ENCODE measurements at regions not wholly inside any gene's neighbourhood (a gene's known extent, or its start where the extent isn't known, plus 50 kb on each side); places are given as distances from the start of the nearest gene placed in this dataset.
"Not testable (repeated sequence)": the region's sequence is repeated elsewhere in the genome, so short reads cannot be mapped to it uniquely, and the experiment has no call there.

- DNase-seq = no peak
These were observed 215.8 kb downstream of the ZFP36L2 start for GRCh38 chr2:43010438-43011157.

- no peak for DNase-seq
These were observed 217.0 kb downstream of the ZFP36L2 start for GRCh38 chr2:43009448-43009847.

- no peak for DNase-seq
These were observed 216.0 kb upstream of the HAAO start for GRCh38 chr2:43008388-43008787.

- no peak for DNase-seq
These were observed 215.5 kb upstream of the HAAO start for GRCh38 chr2:43007901-43008300.

- no peak for DNase-seq
These were observed 214.6 kb upstream of the HAAO start for GRCh38 chr2:43006834-43007543.

GRCh38 chr2:43005975-43006833 lies 213.8 kb upstream of the HAAO start:
- no peak for DNase-seq

- no peak for DNase-seq
These were observed 213.0 kb upstream of the HAAO start for GRCh38 chr2:43005245-43005974.

GRCh38 chr2:43004879-43005244 lies 212.5 kb upstream of the HAAO start:
- no peak for DNase-seq

- not testable (repeated sequence) for DNase-seq
These were observed 211.9 kb upstream of the HAAO start for GRCh38 chr2:43004126-43004865.

GRCh38 chr2:43003702-43004101 lies 211.3 kb upstream of the HAAO start:
- no peak for DNase-seq

- no peak for DNase-seq
These were observed 209.5 kb upstream of the HAAO start for GRCh38 chr2:43001787-43002468.

- DNase-seq = no peak
These were observed 208.6 kb upstream of the HAAO start for GRCh38 chr2:43001055-43001378.

GRCh38 chr2:43000242-43001054 lies 208.1 kb upstream of the HAAO start:
- DNase-seq = no peak

GRCh38 chr2:42999856-43000241 lies 207.5 kb upstream of the HAAO start:
- no peak for DNase-seq

- DNase-seq = no peak
These were observed 207.0 kb upstream of the HAAO start for GRCh38 chr2:42999391-42999841.

- no peak for DNase-seq
These were observed 206.3 kb upstream of the HAAO start for GRCh38 chr2:42998721-42999120.

- no peak for DNase-seq
These were observed 204.1 kb upstream of the HAAO start for GRCh38 chr2:42996528-42996927.

GRCh38 chr2:42995752-42996422 lies 203.5 kb upstream of the HAAO start:
- no peak for DNase-seq

GRCh38 chr2:42989283-42990081 lies 197.1 kb upstream of the HAAO start:
- DNase-seq = not testable (repeated sequence)

All from fibroblast of skin of back (primary cell).